Endothelial cell of umbilical vein (primary cell): ENCODE measurements at regions not wholly inside any gene's neighbourhood (a gene's known extent, or its start where the extent isn't known, plus 50 kb on each side); places are given as distances from the start of the nearest gene placed in this dataset.

Experiments
- EZH2 ChIP-seq: IDR thresholded peaks from 2 replicates; pipeline ENCODE4 v1.6.1; 2012; ENCODE audit warnings: borderline replicate concordance, low read depth, mild to moderate bottlenecking, moderate library complexity, low read length, inconsistent platforms; ENCODE audit not compliant: severe bottlenecking
- FOS ChIP-seq: IDR thresholded peaks from 2 replicates; pipeline ENCODE4 v1.6.1; 2011; ENCODE audit warnings: mild to moderate bottlenecking, low read length, moderate library complexity, borderline replicate concordance; ENCODE audit not compliant: insufficient read depth
- GATA2 ChIP-seq: IDR thresholded peaks from 2 replicates; pipeline ENCODE4 v1.7.0; 2011; ENCODE audit warnings: low read depth, mild to moderate bottlenecking, moderate library complexity, mixed read lengths, low read length; ENCODE audit not compliant: insufficient read length, insufficient read depth
- JUN ChIP-seq: IDR thresholded peaks from 2 replicates; pipeline ENCODE4 v1.6.1; 2011; ENCODE audit warnings: borderline replicate concordance, low read depth; ENCODE audit not compliant: insufficient read length, insufficient read depth
- POLR2A ChIP-seq: IDR thresholded peaks from 2 replicates; pipeline ENCODE4 v1.6.1; 2012; ENCODE audit warnings: low read depth, mild to moderate bottlenecking, control low read depth, low read length
- POLR2AphosphoS5 ChIP-seq: IDR thresholded peaks from 2 replicates; pipeline ENCODE4 v1.6.1; 2012; ENCODE audit warnings: low read depth, mild to moderate bottlenecking, control low read depth, low read length, moderate library complexity; ENCODE audit not compliant: insufficient read depth
- TF ChIP-seq, protein P1 (sequence below), 2 donors: IDR thresholded peaks; 1 replicate in 1 of 2; 2 replicates in 1 of 2; pipeline ENCODE4 v1.5.1; 2011; ENCODE audit warnings: low read length in 2 of 2, mild to moderate bottlenecking in 2 of 2, moderate library complexity in 2 of 2, control low read depth in 1 of 2, inconsistent platforms in 1 of 2, low read depth in 1 of 2; ENCODE audit not compliant: insufficient read depth in 1 of 2; ENCODE audit errors: extremely low read depth in 1 of 2

- TF ChIP-seq, protein P1, sequence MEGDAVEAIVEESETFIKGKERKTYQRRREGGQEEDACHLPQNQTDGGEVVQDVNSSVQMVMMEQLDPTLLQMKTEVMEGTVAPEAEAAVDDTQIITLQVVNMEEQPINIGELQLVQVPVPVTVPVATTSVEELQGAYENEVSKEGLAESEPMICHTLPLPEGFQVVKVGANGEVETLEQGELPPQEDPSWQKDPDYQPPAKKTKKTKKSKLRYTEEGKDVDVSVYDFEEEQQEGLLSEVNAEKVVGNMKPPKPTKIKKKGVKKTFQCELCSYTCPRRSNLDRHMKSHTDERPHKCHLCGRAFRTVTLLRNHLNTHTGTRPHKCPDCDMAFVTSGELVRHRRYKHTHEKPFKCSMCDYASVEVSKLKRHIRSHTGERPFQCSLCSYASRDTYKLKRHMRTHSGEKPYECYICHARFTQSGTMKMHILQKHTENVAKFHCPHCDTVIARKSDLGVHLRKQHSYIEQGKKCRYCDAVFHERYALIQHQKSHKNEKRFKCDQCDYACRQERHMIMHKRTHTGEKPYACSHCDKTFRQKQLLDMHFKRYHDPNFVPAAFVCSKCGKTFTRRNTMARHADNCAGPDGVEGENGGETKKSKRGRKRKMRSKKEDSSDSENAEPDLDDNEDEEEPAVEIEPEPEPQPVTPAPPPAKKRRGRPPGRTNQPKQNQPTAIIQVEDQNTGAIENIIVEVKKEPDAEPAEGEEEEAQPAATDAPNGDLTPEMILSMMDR (IDR thresholded peaks at IDR 0.05; ENCODE audit: extremely low read depth in 1 of 2, insufficient read depth in 1 of 2, low read depth in 1 of 2, low read length in 2 of 2): no peak
- no peak for TF ChIP-seq JUN
- TF ChIP-seq POLR2A: no peak
- no peak for TF ChIP-seq POLR2AphosphoS5
- TF ChIP-seq EZH2: no peak
- TF ChIP-seq FOS: no peak
- no peak for TF ChIP-seq GATA2
Measured at GRCh38 chr6:90669846-90670245, 83.0 kb upstream of the MAP3K7 start.
